Neuron (in vitro differentiated cells): ENCODE measurements at regions not wholly inside any gene's neighbourhood (a gene's known extent, or its start where the extent isn't known, plus 50 kb on each side); places are given as distances from the start of the nearest gene placed in this dataset.
A peak's percentile ranks its signal among the peaks of the same experiment; 100 is the strongest.
"Not testable (repeated sequence)": the region's sequence is repeated elsewhere in the genome, so short reads cannot be mapped to it uniquely, and the experiment has no call there.

Experiments used
- H2AFZ ChIP-seq: one replicate; pipeline ENCODE4 v1.6.1; 2013; ENCODE audit warnings: low read depth, mild to moderate bottlenecking, inconsistent platforms, low read length, moderate library complexity
- H3K27me3 ChIP-seq: one replicate; pipeline ENCODE4 v1.6.1; 2013; ENCODE audit warnings: low read length; ENCODE audit not compliant: insufficient read depth
- H3K36me3 ChIP-seq: one replicate; pipeline ENCODE4 v1.6.1; 2013; ENCODE audit warnings: low read length; ENCODE audit not compliant: insufficient read depth
- H3K4me1 ChIP-seq: one replicate; pipeline ENCODE4 v1.6.1; 2013; ENCODE audit warnings: low read length; ENCODE audit not compliant: insufficient read depth
- H3K4me3 ChIP-seq: 2 replicates; pipeline ENCODE4 v1.5.1; 2013; ENCODE audit warnings: mild to moderate bottlenecking, low read length, moderate library complexity
- H3K9me3 ChIP-seq: one replicate; pipeline ENCODE4 v1.6.1; 2013; ENCODE audit warnings: low read length

DNA sequence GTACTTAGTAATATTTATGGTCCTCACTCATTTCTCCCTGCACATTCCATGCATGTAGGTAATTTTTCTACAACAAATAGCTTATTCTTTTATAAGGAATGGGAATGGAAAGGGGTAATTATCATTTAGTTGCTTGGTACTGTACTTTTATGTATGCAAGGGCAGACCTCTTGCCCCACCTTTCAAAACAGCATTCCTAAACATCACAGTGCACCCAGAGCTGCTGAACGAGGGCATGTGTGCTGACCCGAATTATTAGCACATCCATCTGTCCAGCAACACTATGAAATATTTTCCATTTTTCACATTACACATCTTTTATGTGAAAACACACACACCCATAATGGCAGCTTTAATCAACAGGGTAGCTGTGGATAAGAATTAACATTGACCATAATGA is 228.6 kb upstream of the ARRDC3 start:
- no peak overlapping the region for H3K4me3 ChIP-seq
- no peaks in the 10 kb centered on the region for H3K27me3 ChIP-seq
- no peaks in the 10 kb centered on the region for H3K9me3 ChIP-seq
- no peaks in the 10 kb centered on the region for H3K36me3 ChIP-seq
- H3K4me1 ChIP-seq = peaks cover 33% of the 10 kb centered on the region
- H2AFZ ChIP-seq = no peak overlapping the region

DNA sequence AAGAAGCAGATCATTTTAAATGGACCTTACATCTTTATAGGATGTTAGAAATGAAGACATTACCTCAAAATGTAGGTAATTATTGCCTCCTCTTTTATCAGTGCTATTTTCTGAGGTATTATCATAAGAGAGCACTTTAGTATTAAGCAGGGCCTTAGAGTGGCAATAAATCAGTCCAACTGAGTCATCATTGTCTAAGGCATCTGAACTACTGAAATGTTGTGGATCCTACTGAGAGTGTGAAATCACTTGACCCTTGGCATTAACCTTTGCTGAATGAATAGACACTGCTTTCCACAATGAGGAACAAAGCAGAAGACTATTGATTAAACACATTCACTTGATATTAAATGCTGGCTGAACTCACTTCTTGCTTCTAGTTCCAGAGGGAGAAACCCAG is 224.6 kb upstream of the ARRDC3 start:
- no peak overlapping the region for H3K4me3 ChIP-seq
- no peak overlapping the region for H2AFZ ChIP-seq
- no peaks in the 10 kb centered on the region for H3K36me3 ChIP-seq
- peaks cover 24% of the 10 kb centered on the region for H3K4me1 ChIP-seq
- H3K27me3 ChIP-seq = no peaks in the 10 kb centered on the region
- no peaks in the 10 kb centered on the region for H3K9me3 ChIP-seq

- peaks cover 11% of the 10 kb centered on the region for H3K4me1 ChIP-seq
- no peak overlapping the region for H3K4me3 ChIP-seq
- no peaks in the 10 kb centered on the region for H3K27me3 ChIP-seq
- no peaks in the 10 kb centered on the region for H3K36me3 ChIP-seq
- no peaks in the 10 kb centered on the region for H3K9me3 ChIP-seq
- no peak overlapping the region for H2AFZ ChIP-seq
Measured at GRCh38 chr5:91599863-91600262, 216.7 kb upstream of the ARRDC3 start.

- H3K4me1 ChIP-seq = peaks cover 11% of the 10 kb centered on the region
- H3K36me3 ChIP-seq = no peaks in the 10 kb centered on the region
- H3K9me3 ChIP-seq = peaks cover 5% of the 10 kb centered on the region
- H3K4me3 ChIP-seq = no peak overlapping the region
- no peaks in the 10 kb centered on the region for H3K27me3 ChIP-seq
- H2AFZ ChIP-seq = no peak overlapping the region
Measured at GRCh38 chr5:91598216-91598615, 215.1 kb upstream of the ARRDC3 start.

GRCh38 chr5:91595424-91595823 is 212.3 kb upstream of the ARRDC3 start:
- Histone ChIP-seq H3K4me3 (no peak overlapping the region), H3K27me3 (no peaks in the 10 kb centered on the region), H3K4me1 (peaks cover 11% of the 10 kb centered on the region), H3K36me3 (no peaks in the 10 kb centered on the region), H3K9me3 (peaks cover 9% of the 10 kb centered on the region), H2AFZ (no peak overlapping the region)

DNA sequence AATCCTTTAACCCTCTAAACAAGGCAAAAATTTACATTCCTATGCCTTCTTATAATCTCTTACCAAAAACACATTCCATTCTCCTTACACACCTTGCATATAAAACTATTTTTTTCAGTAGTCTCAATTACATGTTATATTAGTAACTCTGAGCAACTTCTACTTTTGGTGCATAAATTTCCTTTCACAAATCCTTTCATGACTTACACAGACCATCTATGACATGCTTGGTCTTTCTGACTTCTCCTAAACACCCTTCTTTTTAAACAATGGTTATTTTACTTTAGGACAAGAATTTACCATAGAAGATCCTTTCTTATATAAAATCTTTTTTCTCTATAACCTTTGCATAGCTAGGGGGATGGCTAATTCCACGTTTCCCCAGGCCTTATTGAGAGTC is 208.0 kb upstream of the ARRDC3 start:
- Histone ChIP-seq H3K4me3 (no peak overlapping the region), H3K36me3 (no peaks in the 10 kb centered on the region), H3K27me3 (no peaks in the 10 kb centered on the region), H3K4me1 (no peaks in the 10 kb centered on the region), H2AFZ (no peak overlapping the region), H3K9me3 (peaks cover 12% of the 10 kb centered on the region)

GRCh38 chr5:91586232-91586631 is 203.1 kb upstream of the ARRDC3 start:
- Histone ChIP-seq H3K27me3 (no peaks in the 10 kb centered on the region), H3K4me3 (no peak overlapping the region), H2AFZ (no peak overlapping the region), H3K4me1 (no peaks in the 10 kb centered on the region), H3K9me3 (peaks cover 2% of the 10 kb centered on the region), H3K36me3 (no peaks in the 10 kb centered on the region)

GRCh38 chr5:91584352-91584751 is 201.2 kb upstream of the ARRDC3 start:
- no peaks in the 10 kb centered on the region for H3K36me3 ChIP-seq
- H3K9me3 ChIP-seq = peaks cover 2% of the 10 kb centered on the region
- H3K27me3 ChIP-seq = no peaks in the 10 kb centered on the region
- H3K4me1 ChIP-seq = no peaks in the 10 kb centered on the region
- no peak overlapping the region for H3K4me3 ChIP-seq
- H2AFZ ChIP-seq = no peak overlapping the region

DNA sequence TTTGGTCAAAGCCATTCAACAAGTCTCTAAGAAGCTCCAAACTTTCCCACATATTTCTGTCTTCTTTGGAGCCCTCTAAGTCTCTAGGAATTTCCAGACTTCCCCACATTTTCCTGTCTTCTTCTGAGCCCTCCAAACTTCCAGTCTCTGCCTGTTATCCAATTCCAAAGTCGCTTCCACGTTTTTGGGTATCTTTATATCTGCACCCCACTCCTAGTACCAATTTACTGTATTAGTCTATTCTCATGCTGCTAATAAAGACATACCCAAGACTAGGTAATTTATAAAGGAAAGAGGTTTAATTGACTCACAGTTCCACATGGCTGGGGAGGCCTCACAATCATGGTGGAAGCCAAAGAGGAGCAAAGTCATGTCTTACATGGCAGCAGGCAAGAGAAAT is 182.9 kb upstream of the ARRDC3 start:
- H3K9me3 ChIP-seq, H3K4me3 ChIP-seq: not testable (repeated sequence)

DNA sequence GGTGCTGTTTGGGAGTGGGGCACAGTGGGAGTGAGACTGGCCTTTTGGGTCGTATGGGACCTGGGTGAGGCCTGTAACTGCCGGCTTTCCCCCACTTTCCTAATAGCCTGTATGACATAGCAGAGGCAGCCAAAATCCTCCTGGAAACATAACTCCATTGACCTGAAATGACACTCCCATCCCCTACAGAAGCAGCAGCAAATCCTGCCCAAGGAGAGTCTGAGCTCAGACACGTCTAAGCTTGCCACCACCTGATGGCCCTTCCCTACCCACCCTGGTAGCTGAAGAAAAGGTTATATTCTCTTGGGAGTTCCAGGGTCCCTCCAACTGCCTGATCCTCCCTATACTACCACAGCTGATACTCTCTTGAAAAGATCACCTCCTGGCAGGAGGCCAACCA is 179.8 kb upstream of the ARRDC3 start:
- no peaks in the 10 kb centered on the region for H3K27me3 ChIP-seq
- H3K4me3 ChIP-seq = no peak overlapping the region
- no peak overlapping the region for H2AFZ ChIP-seq
- no peaks in the 10 kb centered on the region for H3K9me3 ChIP-seq
- no peaks in the 10 kb centered on the region for H3K36me3 ChIP-seq
- H3K4me1 ChIP-seq = no peaks in the 10 kb centered on the region

More for the DNA sequence above, 182.9 kb upstream of the ARRDC3 start:
- not testable (repeated sequence) for H3K36me3 ChIP-seq, H2AFZ ChIP-seq, H3K27me3 ChIP-seq, H3K4me1 ChIP-seq

DNA sequence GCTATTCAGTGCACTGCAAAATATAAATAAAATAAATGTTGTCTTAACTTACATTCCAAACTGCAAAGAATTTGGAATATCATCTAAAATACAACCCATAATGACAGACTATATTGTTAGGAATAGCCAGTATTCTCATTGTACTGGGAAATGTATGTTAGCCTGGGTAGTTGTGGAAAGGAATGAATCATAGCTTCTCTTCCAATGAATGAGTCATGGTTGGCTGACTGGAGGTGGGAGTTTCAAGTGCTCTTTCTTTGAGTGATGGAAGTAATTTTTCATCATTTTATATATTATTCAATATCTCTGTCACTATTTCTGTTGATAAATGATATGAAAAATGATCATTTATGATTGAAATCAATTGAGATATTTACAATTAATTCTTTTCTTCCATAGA is 158.6 kb upstream of the ARRDC3 start:
- Histone ChIP-seq H3K4me1 (no peaks in the 10 kb centered on the region), H3K27me3 (no peaks in the 10 kb centered on the region), H3K4me3 (no peak overlapping the region), H2AFZ (no peak overlapping the region), H3K36me3 (no peaks in the 10 kb centered on the region), H3K9me3 (no peaks in the 10 kb centered on the region)

DNA sequence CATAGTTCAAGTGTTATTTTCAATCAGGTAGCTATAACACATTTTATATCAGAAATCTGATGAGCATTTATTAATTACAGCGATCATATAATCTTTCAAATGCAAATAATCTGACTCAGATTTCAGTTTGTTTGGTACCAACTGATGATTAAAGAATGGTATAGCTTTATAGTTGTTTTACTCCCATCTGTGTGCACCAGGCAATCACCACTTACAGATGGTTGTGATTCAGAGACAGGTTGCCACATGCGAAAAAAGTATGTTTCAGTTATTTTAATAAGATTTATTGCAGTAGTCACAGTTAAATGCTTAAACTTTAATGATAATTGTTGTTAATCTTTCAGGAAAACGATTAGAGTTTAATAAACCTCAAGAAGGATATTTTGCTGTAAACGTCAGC is 155.1 kb upstream of the ARRDC3 start:
- Histone ChIP-seq H2AFZ (peak overlapping the region; percentile 16), H3K9me3 (no peaks in the 10 kb centered on the region), H3K4me1 (peaks cover 10% of the 10 kb centered on the region), H3K4me3 (no peak overlapping the region), H3K27me3 (no peaks in the 10 kb centered on the region), H3K36me3 (no peaks in the 10 kb centered on the region)

DNA sequence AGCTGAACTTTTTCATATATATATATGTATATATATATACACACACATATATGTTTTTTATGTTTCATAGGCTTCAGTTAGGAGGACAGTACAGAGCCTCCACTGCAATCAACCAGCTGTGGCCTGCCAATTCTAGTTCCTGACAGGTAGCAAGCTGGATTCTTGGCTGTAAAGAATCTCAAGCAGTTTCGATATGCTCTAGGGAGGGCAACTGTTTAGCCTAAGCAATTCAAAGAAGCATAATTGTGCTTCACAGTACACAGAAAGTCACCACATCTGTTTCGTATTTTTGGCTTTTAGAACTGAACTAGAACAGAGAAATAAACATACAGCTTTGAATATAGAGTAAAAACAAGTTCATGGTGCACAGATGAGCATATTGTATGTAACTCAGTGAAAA is 152.4 kb upstream of the ARRDC3 start:
- Histone ChIP-seq H3K36me3 (no peaks in the 10 kb centered on the region), H3K27me3 (no peaks in the 10 kb centered on the region), H2AFZ (no peak overlapping the region), H3K4me3 (no peak overlapping the region), H3K9me3 (no peaks in the 10 kb centered on the region), H3K4me1 (peaks cover 10% of the 10 kb centered on the region)

- Histone ChIP-seq H3K9me3 (no peaks in the 10 kb centered on the region), H3K4me3 (no peak overlapping the region), H3K4me1 (peaks cover 10% of the 10 kb centered on the region)
Measured at GRCh38 chr5:91534332-91534731, 151.2 kb upstream of the ARRDC3 start.

More at GRCh38 chr5:91534332-91534731, 151.2 kb upstream of the ARRDC3 start:
- Histone ChIP-seq H3K36me3 (no peaks in the 10 kb centered on the region), H3K27me3 (no peaks in the 10 kb centered on the region), H2AFZ (no peak overlapping the region)
